Parathyroid adenoma (tissue), 2 donors: ENCODE measurements at regions not wholly inside any gene's neighbourhood (a gene's known extent, or its start where the extent isn't known, plus 50 kb on each side); places are given as distances from the start of the nearest gene placed in this dataset.

Source experiments
- H2AFZ ChIP-seq: fragments of 300-600 bp; sonication (generic); one replicate; pipeline ENCODE4 v1.7.0; 2017; ENCODE audit warnings: antibody characterized with exemption, mild to moderate bottlenecking
- H3K27ac ChIP-seq: fragments of 300-600 bp; sonication (generic); one replicate; pipeline ENCODE4 v1.7.0; 2017
- H3K27me3 ChIP-seq: fragments of 300-600 bp; sonication (generic); one replicate; pipeline ENCODE4 v1.7.0; 2017; ENCODE audit warnings: low read length; ENCODE audit not compliant: control insufficient read depth, insufficient read depth
- H3K36me3 ChIP-seq: fragments of 300-600 bp; sonication (generic); one replicate; pipeline ENCODE4 v1.7.0; 2017; ENCODE audit warnings: low read length; ENCODE audit not compliant: control insufficient read depth, insufficient read depth
- H3K4me1 ChIP-seq: fragments of 300-600 bp; sonication (generic); one replicate; pipeline ENCODE4 v1.7.0; 2017; ENCODE audit warnings: control low read depth
- H3K4me2 ChIP-seq: fragments of 300-600 bp; sonication (generic); one replicate; pipeline ENCODE4 v1.7.0; 2017; ENCODE audit warnings: low read length
- H3K4me3 ChIP-seq: fragments of 300-600 bp; sonication (generic); one replicate; pipeline ENCODE4 v1.7.0; 2017; ENCODE audit warnings: low read depth, low read length
- H3K79me2 ChIP-seq: fragments of 300-600 bp; sonication (generic); one replicate; pipeline ENCODE4 v1.7.0; 2017; ENCODE audit warnings: control low read depth
- H3K9ac ChIP-seq: fragments of 300-600 bp; sonication (generic); one replicate; pipeline ENCODE4 v1.7.0; 2017; ENCODE audit warnings: mild to moderate bottlenecking
- H3K9me3 ChIP-seq: fragments of 300-600 bp; sonication (generic); one replicate; pipeline ENCODE4 v1.7.0; 2017; ENCODE audit warnings: low read length; ENCODE audit not compliant: control insufficient read depth
- TF ChIP-seq, protein P1 (sequence below): fragments of 300-600 bp; sonication (generic); IDR thresholded peaks from one replicate; pipeline ENCODE4 v1.7.0; 2017; ENCODE audit warnings: antibody characterized with exemption, mild to moderate bottlenecking
- donor health status: primary hyperparathyroidism.

DNA sequence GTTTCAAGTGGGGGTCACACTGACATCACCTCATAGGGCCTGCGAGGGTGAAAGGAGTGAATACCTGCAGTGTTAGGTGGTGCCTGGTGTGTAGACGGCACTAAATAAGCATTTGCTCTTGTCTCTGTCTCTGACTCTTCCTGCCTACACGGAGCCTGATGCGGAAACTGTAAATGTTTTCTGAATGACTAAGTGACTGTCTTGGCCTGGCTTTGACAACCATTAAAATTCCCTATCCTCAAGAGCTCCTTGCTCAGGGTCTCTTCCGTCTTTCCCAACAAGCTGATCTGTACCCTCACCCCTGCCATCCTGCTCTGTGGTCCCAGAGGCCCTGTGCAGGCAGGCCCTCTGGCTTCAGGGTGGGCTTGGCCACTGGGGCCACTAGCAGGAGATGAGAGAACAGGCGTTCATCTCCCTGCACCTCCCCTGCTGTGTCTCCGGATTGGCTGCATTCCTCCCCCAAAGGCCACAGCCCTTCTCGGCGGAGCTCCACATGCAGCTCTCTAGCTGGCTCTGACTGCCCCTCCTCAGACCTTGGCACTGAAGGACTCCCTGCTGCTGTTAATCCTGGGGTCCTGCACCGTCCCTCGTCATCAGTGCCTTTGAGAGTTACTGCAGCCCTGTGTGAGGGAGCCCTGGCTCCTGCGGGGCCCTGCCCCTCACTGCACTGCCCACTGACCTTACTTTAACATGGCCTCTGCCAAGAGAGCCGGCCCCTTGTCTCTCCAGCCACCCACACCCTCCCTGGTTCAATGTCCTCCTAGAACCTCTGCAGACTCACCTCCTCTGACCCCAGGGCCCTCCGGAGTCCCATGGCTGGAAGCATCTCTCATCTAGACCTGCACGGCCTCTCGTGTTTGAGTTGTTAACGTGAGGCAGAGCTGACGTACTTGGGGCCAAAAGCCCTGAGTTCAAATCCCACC is 211.1 kb downstream of the MATN1 start:
- Histone ChIP-seq H3K4me3 (no peak overlapping the region), H3K36me3 (no peaks in the 10 kb centered on the region), H3K27me3 (no peaks in the 10 kb centered on the region), H2AFZ (no peak overlapping the region), H3K79me2 (no peaks in the 10 kb centered on the region), H3K4me1 (no peaks in the 10 kb centered on the region), H3K9me3 (no peaks in the 10 kb centered on the region), H3K27ac (no peak overlapping the region), H3K4me2 (no peak overlapping the region), H3K9ac (no peak overlapping the region)
- TF ChIP-seq, protein P1, sequence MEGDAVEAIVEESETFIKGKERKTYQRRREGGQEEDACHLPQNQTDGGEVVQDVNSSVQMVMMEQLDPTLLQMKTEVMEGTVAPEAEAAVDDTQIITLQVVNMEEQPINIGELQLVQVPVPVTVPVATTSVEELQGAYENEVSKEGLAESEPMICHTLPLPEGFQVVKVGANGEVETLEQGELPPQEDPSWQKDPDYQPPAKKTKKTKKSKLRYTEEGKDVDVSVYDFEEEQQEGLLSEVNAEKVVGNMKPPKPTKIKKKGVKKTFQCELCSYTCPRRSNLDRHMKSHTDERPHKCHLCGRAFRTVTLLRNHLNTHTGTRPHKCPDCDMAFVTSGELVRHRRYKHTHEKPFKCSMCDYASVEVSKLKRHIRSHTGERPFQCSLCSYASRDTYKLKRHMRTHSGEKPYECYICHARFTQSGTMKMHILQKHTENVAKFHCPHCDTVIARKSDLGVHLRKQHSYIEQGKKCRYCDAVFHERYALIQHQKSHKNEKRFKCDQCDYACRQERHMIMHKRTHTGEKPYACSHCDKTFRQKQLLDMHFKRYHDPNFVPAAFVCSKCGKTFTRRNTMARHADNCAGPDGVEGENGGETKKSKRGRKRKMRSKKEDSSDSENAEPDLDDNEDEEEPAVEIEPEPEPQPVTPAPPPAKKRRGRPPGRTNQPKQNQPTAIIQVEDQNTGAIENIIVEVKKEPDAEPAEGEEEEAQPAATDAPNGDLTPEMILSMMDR = no peak

DNA sequence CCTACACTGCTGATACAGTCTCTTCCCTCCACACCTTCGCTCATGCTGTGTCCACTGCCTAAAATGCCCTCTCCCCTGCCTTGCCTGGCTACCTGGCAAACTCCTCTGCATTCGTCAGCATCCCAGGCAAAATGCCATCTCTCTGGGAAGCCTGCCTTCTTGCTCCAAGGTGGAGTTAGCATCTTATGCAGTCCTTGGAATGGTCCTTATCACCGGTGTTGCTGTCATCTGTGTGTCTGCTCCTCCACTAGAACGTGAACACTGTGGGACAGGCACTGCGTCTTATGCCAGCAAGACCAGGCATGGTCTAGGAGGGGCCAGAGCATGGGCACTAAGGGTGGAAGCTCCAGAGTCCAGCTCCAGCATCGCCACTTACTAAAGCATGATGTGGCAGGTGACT is 211.8 kb downstream of the MATN1 start:
- Histone ChIP-seq H3K9ac (no peak overlapping the region), H3K27me3 (no peaks in the 10 kb centered on the region), H3K4me3 (no peak overlapping the region), H3K4me2 (no peak overlapping the region), H3K27ac (no peak overlapping the region), H3K36me3 (no peaks in the 10 kb centered on the region), H3K4me1 (no peaks in the 10 kb centered on the region), H3K9me3 (no peaks in the 10 kb centered on the region), H3K79me2 (no peaks in the 10 kb centered on the region), H2AFZ (no peak overlapping the region)
- TF ChIP-seq, protein P1 = no peak

DNA sequence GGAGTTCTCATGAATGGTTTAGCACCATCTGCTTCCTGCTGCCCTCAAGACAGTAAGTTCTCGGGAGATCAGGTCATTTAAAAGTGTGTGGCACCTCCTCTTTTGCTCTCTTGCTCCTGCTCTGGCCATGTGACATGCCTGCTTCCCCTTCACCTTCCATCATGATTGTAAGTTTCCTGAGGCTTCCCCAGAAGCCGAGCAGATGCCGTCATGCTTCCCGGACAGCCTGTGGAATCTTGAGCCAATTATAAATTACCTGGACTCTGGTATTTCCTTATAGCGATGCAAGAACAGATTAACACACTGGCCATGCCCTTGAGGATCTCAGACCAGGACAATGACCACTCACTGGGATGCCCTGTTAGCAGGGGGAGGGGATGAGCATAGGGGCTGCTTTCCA is 212.3 kb downstream of the MATN1 start:
- TF ChIP-seq, protein P1 = no peak
- Histone ChIP-seq H3K36me3 (no peaks in the 10 kb centered on the region), H3K27ac (no peak overlapping the region), H3K27me3 (no peaks in the 10 kb centered on the region), H3K4me2 (no peak overlapping the region), H3K9me3 (no peaks in the 10 kb centered on the region), H3K79me2 (no peaks in the 10 kb centered on the region), H3K4me3 (no peak overlapping the region), H3K9ac (no peak overlapping the region), H2AFZ (no peak overlapping the region), H3K4me1 (no peaks in the 10 kb centered on the region)

DNA sequence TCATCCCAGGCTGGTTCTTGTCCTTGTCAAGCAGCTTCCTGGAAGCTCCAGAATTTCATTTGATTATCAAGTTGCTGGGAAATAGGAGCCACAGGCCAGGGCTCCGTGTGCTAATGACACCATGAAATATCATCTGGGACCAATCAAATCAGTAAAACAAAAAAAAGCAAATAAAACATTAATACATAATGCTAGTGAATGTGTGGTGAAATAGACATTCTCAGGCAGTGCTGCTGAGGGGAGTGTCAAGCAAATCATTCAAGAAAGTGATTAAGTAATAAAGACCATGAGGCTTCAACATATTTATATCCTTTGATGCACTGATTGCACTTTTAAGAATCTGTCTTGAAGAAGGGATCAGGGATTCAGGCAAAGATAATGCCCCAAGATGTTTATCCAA is 213.7 kb downstream of the MATN1 start:
- Histone ChIP-seq H3K4me3 (no peak overlapping the region), H3K27ac (no peak overlapping the region), H3K4me1 (no peaks in the 10 kb centered on the region), H3K9me3 (no peaks in the 10 kb centered on the region), H3K79me2 (no peaks in the 10 kb centered on the region), H3K27me3 (no peaks in the 10 kb centered on the region), H3K36me3 (no peaks in the 10 kb centered on the region), H3K4me2 (no peak overlapping the region), H2AFZ (no peak overlapping the region), H3K9ac (no peak overlapping the region)
- TF ChIP-seq, protein P1 = no peak

DNA sequence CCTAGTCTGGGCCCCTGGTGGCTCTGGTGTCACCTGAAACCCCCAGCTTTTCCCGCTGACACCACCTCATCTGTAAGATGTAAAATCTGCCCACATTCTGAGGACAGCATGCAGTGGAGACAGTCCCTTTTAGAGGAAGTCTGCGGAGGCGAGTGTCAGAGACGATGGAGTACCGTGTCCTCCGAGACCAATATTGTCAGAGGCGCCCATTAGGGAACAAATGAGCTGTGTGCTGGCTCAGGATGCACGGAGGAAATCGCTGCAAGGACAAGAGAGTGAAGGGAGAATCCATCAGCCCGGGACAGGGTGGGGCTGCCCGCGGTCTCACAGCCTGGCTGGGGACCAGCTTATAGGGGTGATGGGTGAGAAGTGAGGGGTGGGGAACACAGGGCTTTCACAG is 214.8 kb downstream of the MATN1 start:
- no peaks in the 10 kb centered on the region for H3K36me3 ChIP-seq
- H3K27me3 ChIP-seq = no peaks in the 10 kb centered on the region
- no peak overlapping the region for H2AFZ ChIP-seq
- TF ChIP-seq, protein P1 = no peak
- no peak overlapping the region for H3K9ac ChIP-seq
- no peaks in the 10 kb centered on the region for H3K79me2 ChIP-seq
- no peaks in the 10 kb centered on the region for H3K4me1 ChIP-seq
- H3K27ac ChIP-seq = no peak overlapping the region
- no peak overlapping the region for H3K4me3 ChIP-seq
- no peak overlapping the region for H3K4me2 ChIP-seq
- H3K9me3 ChIP-seq = no peaks in the 10 kb centered on the region
